ENCODE measurements at regions not wholly inside any gene's neighbourhood (a gene's known extent, or its start where the extent isn't known, plus 50 kb on each side); places are given as distances from the start of the nearest gene placed in this dataset.

DNA sequence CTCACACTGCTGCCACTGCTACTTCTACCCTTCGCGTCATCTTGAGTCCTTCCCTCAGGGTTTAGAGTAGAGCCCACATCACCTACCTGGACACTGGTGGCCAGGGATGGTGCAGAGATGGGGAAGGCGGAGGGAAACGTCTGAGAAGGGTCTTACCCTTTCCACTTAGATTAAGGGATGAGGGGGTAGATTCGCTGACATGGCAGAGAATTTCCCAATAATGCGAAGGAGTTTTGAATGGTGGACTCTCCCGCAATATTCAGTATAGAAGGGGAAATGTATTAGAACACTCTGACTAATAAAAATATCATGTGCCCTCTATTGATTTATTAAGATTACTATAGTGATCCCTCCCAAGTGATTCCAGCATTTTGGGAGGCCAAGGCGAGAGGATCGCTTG lies 209.5 kb upstream of the KIAA1217 start:
- no peak overlapping the region for H4K8ac ChIP-seq (ENCODE audit: extremely low read depth, insufficient read depth, low read length)
- H3K23me2 ChIP-seq (ENCODE audit: low read depth, low read length) = no peaks in the 10 kb centered on the region
- TF ChIP-seq, protein P1, sequence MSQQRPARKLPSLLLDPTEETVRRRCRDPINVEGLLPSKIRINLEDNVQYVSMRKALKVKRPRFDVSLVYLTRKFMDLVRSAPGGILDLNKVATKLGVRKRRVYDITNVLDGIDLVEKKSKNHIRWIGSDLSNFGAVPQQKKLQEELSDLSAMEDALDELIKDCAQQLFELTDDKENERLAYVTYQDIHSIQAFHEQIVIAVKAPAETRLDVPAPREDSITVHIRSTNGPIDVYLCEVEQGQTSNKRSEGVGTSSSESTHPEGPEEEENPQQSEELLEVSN (IDR thresholded peaks at IDR 0.05) = no peak
- TF ChIP-seq TAF7 (optimal IDR thresholded peaks at IDR 0.05; ENCODE audit: borderline replicate concordance, low read depth, low read length) (no peak), SIX5 (IDR thresholded peaks at IDR 0.05; ENCODE audit: low read depth, low read length) (no peak), CHD2 (IDR thresholded peaks at IDR 0.05; ENCODE audit: low read length) (no peak), GABPA (IDR thresholded peaks at IDR 0.05; ENCODE audit: borderline replicate concordance, insufficient read depth, low read length) (no peak), CEBPB (IDR thresholded peaks at IDR 0.05; ENCODE audit: low read depth, low read length) (no peak), CBX5 (IDR thresholded peaks at IDR 0.05; ENCODE audit: low read depth, low read length) (no peak), KDM4A (IDR thresholded peaks at IDR 0.05; ENCODE audit: low read depth, low read length, severe bottlenecking) (no peak), TAF1 (IDR thresholded peaks at IDR 0.05; ENCODE audit: low read depth, low read length) (no peak), HDAC2 (IDR thresholded peaks at IDR 0.05; ENCODE audit: borderline replicate concordance in 1 of 2, low read depth in 2 of 2, low read length in 2 of 2) (no peak), TCF12 (IDR thresholded peaks at IDR 0.05; ENCODE audit: low read depth, low read length) (no peak), MAFK (IDR thresholded peaks at IDR 0.05; ENCODE audit: low read depth, low read length) (no peak), EGR1 (IDR thresholded peaks at IDR 0.05; ENCODE audit: borderline replicate concordance, low read depth, low read length) (no peak), SP4 (IDR thresholded peaks at IDR 0.05; ENCODE audit: low read length) (no peak)
- whole genome bisulfite sequencing, 2 experiments (ENCODE audit: extremely low coverage in 1 of 2, insufficient coverage in 1 of 2, insufficient read length in 1 of 2, insufficient replicate concordance in 2 of 2, low coverage in 1 of 2, low lambda C conversion rate in 2 of 2, missing lambda C conversion rate in 1 of 2) = 89% methylated on average over 9 of the region's 9 CpGs; no CpG with 5 or more reads in 1 of the 2 experiments
- H2BK20ac ChIP-seq (ENCODE audit: low read length) = no peak overlapping the region
- H3K27ac ChIP-seq (ENCODE audit: low read depth, low read length) = no peak overlapping the region
- H3K36me3 ChIP-seq (ENCODE audit: control insufficient read depth in 2 of 4, insufficient read depth in 4 of 4, low read length in 3 of 4) = no peaks in the 10 kb centered on the region
- no peak overlapping the region for H2BK15ac ChIP-seq (ENCODE audit: low read length)
- ChIA-PET CTCF (ENCODE audit: partially characterized antibody) (interaction anchor here (0.6 kb wide), 1 partner anchor 197 kb away, joined by 3 read pairs; no protein-coding TSS in a partner anchor), POLR2A (ENCODE audit: partially characterized antibody) (no interaction called here)
- no peaks in the 10 kb centered on the region for H4K20me1 ChIP-seq (replicated peaks in 1 of 2; ENCODE audit: control insufficient read depth in 1 of 2, insufficient read depth in 2 of 2, low read length in 2 of 2)
- no peaks in the 10 kb centered on the region for H3K79me1 ChIP-seq (ENCODE audit: low read depth, low read length)
- H3K4me2 ChIP-seq (ENCODE audit: insufficient read depth in 1 of 2, low read depth in 2 of 2, low read length in 2 of 2) = no peak overlapping the region
- H4K91ac ChIP-seq (replicated peaks; ENCODE audit: insufficient read length, low read length) = no peak overlapping the region
- H3K4ac ChIP-seq (replicated peaks; ENCODE audit: insufficient read length, low read depth, low read length) = no peak overlapping the region
- H3K4me1 ChIP-seq (replicated peaks in 1 of 4; ENCODE audit: control insufficient read depth in 3 of 4, insufficient read depth in 4 of 4, low read length in 3 of 4) = no peaks in the 10 kb centered on the region
- H3K79me2 ChIP-seq (ENCODE audit: control insufficient read depth in 1 of 2, insufficient read depth in 2 of 2, low read length in 2 of 2) = no peaks in the 10 kb centered on the region
- no peak for DNase-seq (ENCODE audit: low read depth in 1 of 2, low spot score in 2 of 2)
- H3K9me3 ChIP-seq (ENCODE audit: insufficient read depth in 2 of 2, low read depth in 1 of 2, low read length in 1 of 2) = no peaks in the 10 kb centered on the region
- H3K27me3 ChIP-seq (replicated peaks in 1 of 4; ENCODE audit: control insufficient read depth in 3 of 4, extremely low read depth in 1 of 4, insufficient read depth in 3 of 4, low read length in 3 of 4) = no peaks in the 10 kb centered on the region
- H3K56ac ChIP-seq (replicated peaks; ENCODE audit: insufficient read length, low read depth, low read length) = no peak overlapping the region
- H3K4me3 ChIP-seq (ENCODE audit: extremely low read depth in 1 of 4, insufficient read depth in 2 of 4, low read depth in 3 of 4, low read length in 4 of 4) = no peak overlapping the region
- no peak overlapping the region for H2BK120ac ChIP-seq (replicated peaks; ENCODE audit: low read depth, low read length)
- FAIRE-seq = no peak
- no peak overlapping the region for H3K23ac ChIP-seq (ENCODE audit: insufficient read length)
- H2BK12ac ChIP-seq (ENCODE audit: low read depth, low read length) = no peak overlapping the region
- H3K18ac ChIP-seq (ENCODE audit: extremely low read depth, low read length) = no peak overlapping the region
- no peak overlapping the region for H3K14ac ChIP-seq (ENCODE audit: insufficient read length)
- H2AK5ac ChIP-seq (ENCODE audit: low read depth, low read length) = no peak overlapping the region
- no peak overlapping the region for H2AFZ ChIP-seq (ENCODE audit: low read length)
- no peak overlapping the region for H2BK5ac ChIP-seq (ENCODE audit: low read depth, low read length)
- H3K9ac ChIP-seq (replicated peaks in 1 of 4; ENCODE audit: extremely low read depth in 1 of 4, low read depth in 3 of 4, low read length in 3 of 4) = no peak overlapping the region
- no peak overlapping the region for H4K5ac ChIP-seq (ENCODE audit: insufficient read length, low read depth, low read length)
